ENCODE measurements at regions not wholly inside any gene's neighbourhood (a gene's known extent, or its start where the extent isn't known, plus 50 kb on each side); places are given as distances from the start of the nearest gene placed in this dataset.

DNA sequence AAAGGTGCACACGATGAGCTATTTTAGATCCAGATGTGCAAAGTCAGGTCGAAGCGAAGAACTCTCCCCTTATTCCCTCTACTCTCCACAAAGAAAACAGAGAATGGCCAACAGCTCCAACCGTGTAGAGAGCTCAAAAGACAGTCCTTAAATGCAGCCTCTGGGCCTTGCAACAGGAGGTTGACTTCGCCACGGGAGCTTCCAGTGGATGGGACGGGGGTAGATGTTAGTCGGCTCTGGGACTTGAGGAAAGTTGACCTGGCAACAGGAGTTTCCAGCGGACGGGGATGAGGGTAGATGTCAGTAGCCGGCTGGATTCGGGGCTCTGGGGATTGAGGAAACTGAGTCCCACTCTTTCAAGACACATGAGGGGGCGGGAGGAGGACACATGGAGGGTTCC lies 450.4 kb downstream of the BRD1 start:
- Histone ChIP-seq H3K27ac (ENCODE audit: extremely low read depth, low read depth, low read length) (no peak overlapping the region), H3K4me3 (ENCODE audit: low read depth, low read length) (no peak overlapping the region), H3K36me3 (ENCODE audit: control insufficient read depth in 2 of 2, insufficient read depth in 1 of 2, low read length in 2 of 2) (no peaks in the 10 kb centered on the region), H3K4me1 (ENCODE audit: control insufficient read depth, insufficient read depth, low read length) (no peaks in the 10 kb centered on the region), H3K9me3 (ENCODE audit: control insufficient read depth, insufficient read depth, low read depth, low read length) (no peaks in the 10 kb centered on the region)
- no peak for TF ChIP-seq ZNF350 (tag by site-specific recombination; IDR thresholded peaks at IDR 0.05)
- no peak for TF ChIP-seq ZNF571 (tag by site-specific recombination; IDR thresholded peaks at IDR 0.05)
- no peak for TF ChIP-seq YY1 (tag by site-specific recombination; IDR thresholded peaks at IDR 0.05)
- TF ChIP-seq ZNF501 (tag by site-specific recombination; IDR thresholded peaks at IDR 0.05), result no peak
- TF ChIP-seq ZFP3 (tag by site-specific recombination; IDR thresholded peaks at IDR 0.05; ENCODE audit: low read depth), result no peak
- TF ChIP-seq ZNF701 (tag by site-specific recombination; IDR thresholded peaks at IDR 0.05), result no peak
- TF ChIP-seq ZNF174 (tag by site-specific recombination; IDR thresholded peaks at IDR 0.05), result no peak
- TF ChIP-seq BCL6B (tag by site-specific recombination; IDR thresholded peaks at IDR 0.05), result no peak
- no peak for TF ChIP-seq ZNF776 (tag by site-specific recombination; IDR thresholded peaks at IDR 0.05; ENCODE audit: borderline replicate concordance)
- TF ChIP-seq ZNF132 (tag by site-specific recombination; IDR thresholded peaks at IDR 0.05; ENCODE audit: borderline replicate concordance), result no peak
- TF ChIP-seq, protein P1, sequence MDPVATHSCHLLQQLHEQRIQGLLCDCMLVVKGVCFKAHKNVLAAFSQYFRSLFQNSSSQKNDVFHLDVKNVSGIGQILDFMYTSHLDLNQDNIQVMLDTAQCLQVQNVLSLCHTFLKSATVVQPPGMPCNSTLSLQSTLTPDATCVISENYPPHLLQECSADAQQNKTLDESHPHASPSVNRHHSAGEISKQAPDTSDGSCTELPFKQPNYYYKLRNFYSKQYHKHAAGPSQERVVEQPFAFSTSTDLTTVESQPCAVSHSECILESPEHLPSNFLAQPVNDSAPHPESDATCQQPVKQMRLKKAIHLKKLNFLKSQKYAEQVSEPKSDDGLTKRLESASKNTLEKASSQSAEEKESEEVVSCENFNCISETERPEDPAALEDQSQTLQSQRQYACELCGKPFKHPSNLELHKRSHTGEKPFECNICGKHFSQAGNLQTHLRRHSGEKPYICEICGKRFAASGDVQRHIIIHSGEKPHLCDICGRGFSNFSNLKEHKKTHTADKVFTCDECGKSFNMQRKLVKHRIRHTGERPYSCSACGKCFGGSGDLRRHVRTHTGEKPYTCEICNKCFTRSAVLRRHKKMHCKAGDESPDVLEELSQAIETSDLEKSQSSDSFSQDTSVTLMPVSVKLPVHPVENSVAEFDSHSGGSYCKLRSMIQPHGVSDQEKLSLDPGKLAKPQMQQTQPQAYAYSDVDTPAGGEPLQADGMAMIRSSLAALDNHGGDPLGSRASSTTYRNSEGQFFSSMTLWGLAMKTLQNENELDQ (tag by site-specific recombination; IDR thresholded peaks at IDR 0.05; ENCODE audit: low read depth), result no peak
- no peak for TF ChIP-seq KLF1 (tag by site-specific recombination; IDR thresholded peaks at IDR 0.05)
- TF ChIP-seq ZBTB21 (tag by site-specific recombination; IDR thresholded peaks at IDR 0.05), result no peak
- no peak for TF ChIP-seq ZNF175 (tag by site-specific recombination; IDR thresholded peaks at IDR 0.05)
- no peak for TF ChIP-seq ZNF274 (IDR thresholded peaks at IDR 0.05; ENCODE audit: low read length)
- no peak for TF ChIP-seq ZNF274 (tag by site-specific recombination; IDR thresholded peaks at IDR 0.05; ENCODE audit: borderline replicate concordance)
- no peak for TF ChIP-seq ZNF404 (tag by site-specific recombination; IDR thresholded peaks at IDR 0.05)
- no peak for TF ChIP-seq ZNF26 (tag by site-specific recombination; IDR thresholded peaks at IDR 0.05)
- TF ChIP-seq ZNF560 (tag by site-specific recombination; IDR thresholded peaks at IDR 0.05; ENCODE audit: borderline replicate concordance), result no peak
- no peak for TF ChIP-seq ZFHX2 (tag by site-specific recombination; conservative IDR thresholded peaks at IDR 0.05)
- POLR2A ChIA-PET, result no interaction called here
- CTCF ChIA-PET, result no interaction called here

DNA sequence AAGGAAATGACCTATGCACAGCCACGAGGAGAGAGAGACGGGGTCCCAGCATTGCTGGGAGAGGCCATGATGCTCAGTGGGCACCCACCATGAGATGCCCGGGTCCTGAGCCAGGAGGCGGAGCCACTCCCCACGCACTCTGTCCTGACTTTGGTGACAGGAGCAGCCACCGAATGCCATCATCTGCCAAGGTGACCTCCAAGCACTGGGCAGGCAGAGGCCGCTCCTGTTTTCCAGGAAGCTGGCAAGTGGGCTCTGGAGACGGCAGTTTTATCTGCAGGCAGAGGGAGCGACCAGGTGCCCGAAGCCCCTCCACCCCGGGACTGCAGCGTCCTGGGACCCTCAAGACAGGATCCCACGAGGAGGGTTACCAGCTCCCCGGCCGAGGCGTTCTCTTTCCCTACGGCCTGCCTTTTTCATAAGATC lies 453.9 kb downstream of the BRD1 start:
- Histone ChIP-seq H3K27ac (ENCODE audit: extremely low read depth, low read depth, low read length) (no peak overlapping the region), H3K36me3 (ENCODE audit: control insufficient read depth in 2 of 2, insufficient read depth in 1 of 2, low read length in 2 of 2) (no peaks in the 10 kb centered on the region), H3K4me1 (ENCODE audit: control insufficient read depth, insufficient read depth, low read length) (no peaks in the 10 kb centered on the region), H3K4me3 (ENCODE audit: low read depth, low read length) (no peak overlapping the region), H3K9me3 (ENCODE audit: control insufficient read depth, insufficient read depth, low read depth, low read length) (no peaks in the 10 kb centered on the region)
- ChIA-PET CTCF (interaction anchor here (0.6 kb wide), 1 partner anchor 435 kb away, joined by 3 read pairs; no protein-coding TSS in a partner anchor), POLR2A (no interaction called here)
- no peak for TF ChIP-seq ZNF26 (tag by site-specific recombination; IDR thresholded peaks at IDR 0.05)
